Adrenal gland (tissue), 5 donors: ENCODE measurements at regions not wholly inside any gene's neighbourhood (a gene's known extent, or its start where the extent isn't known, plus 50 kb on each side); places are given as distances from the start of the nearest gene placed in this dataset.

ENCODE experiments used
- POLR2A ChIP-seq, 2 donors: fragments of 450-650 bp; IDR thresholded peaks; one replicate each; pipeline ENCODE4 v1.6.1; 2017; ENCODE audit warnings: antibody characterized with exemption in 2 of 2, mild to moderate bottlenecking in 2 of 2, moderate library complexity in 1 of 2
- TF ChIP-seq, protein P1 (sequence below), 6 experiments: fragments of 450-650 bp in 4 of 6; fragments of 200-600 bp in 2 of 6; sonication (generic) in 1 of 6; IDR thresholded peaks; 1 replicate in 5 of 6; 2 replicates in 1 of 6; pipeline versions ENCODE4 v1.5.1 to v1.8.0; 2016 to 2021; ENCODE audit warnings: antibody characterized with exemption in 6 of 6, mild to moderate bottlenecking in 2 of 6, moderate library complexity in 1 of 6
- donor health status: DM: no; HTN: no; CAD: no.

DNA sequence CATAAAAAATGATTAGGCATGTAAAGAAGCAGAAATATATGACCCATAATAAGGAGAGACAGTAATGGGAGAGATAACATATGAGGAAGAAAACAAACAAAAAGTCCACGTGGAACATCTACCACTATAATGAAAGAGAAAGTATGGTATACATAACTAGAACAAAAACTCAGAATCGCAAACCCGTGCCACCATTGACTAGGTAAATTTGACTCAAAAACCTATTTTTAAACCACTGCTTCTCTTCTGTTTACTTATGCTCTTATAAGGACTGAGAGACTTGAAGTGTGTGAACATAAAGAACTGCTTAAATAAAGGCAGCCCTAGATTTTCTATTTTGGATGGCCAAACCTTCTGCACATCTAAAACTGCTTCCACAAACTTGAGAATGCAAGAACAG lies 330.7 kb downstream of the CAAP1 start:
- TF ChIP-seq, protein P1, sequence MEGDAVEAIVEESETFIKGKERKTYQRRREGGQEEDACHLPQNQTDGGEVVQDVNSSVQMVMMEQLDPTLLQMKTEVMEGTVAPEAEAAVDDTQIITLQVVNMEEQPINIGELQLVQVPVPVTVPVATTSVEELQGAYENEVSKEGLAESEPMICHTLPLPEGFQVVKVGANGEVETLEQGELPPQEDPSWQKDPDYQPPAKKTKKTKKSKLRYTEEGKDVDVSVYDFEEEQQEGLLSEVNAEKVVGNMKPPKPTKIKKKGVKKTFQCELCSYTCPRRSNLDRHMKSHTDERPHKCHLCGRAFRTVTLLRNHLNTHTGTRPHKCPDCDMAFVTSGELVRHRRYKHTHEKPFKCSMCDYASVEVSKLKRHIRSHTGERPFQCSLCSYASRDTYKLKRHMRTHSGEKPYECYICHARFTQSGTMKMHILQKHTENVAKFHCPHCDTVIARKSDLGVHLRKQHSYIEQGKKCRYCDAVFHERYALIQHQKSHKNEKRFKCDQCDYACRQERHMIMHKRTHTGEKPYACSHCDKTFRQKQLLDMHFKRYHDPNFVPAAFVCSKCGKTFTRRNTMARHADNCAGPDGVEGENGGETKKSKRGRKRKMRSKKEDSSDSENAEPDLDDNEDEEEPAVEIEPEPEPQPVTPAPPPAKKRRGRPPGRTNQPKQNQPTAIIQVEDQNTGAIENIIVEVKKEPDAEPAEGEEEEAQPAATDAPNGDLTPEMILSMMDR (IDR thresholded peaks at IDR 0.05) = no peak
- TF ChIP-seq POLR2A (IDR thresholded peaks at IDR 0.05) = no peak
